Prostate gland (tissue), 2 donors: ENCODE measurements at regions not wholly inside any gene's neighbourhood (a gene's known extent, or its start where the extent isn't known, plus 50 kb on each side); places are given as distances from the start of the nearest gene placed in this dataset.

Experiments
- CTCF ChIP-seq, 4 experiments: fragments of 200-600 bp in 2 of 4; fragments of 450-650 bp in 2 of 4; sonication (generic) in 2 of 4; IDR thresholded peaks; 1 replicate in 3 of 4; 2 replicates in 1 of 4; pipeline ENCODE4 v1.5.1; 2016 to 2019; ENCODE audit warnings: antibody characterized with exemption in 4 of 4, mild to moderate bottlenecking in 2 of 4, moderate library complexity in 2 of 4
- POLR2A ChIP-seq: fragments of 450-650 bp; IDR thresholded peaks from one replicate; pipeline ENCODE4 v1.6.1; 2016; ENCODE audit warnings: antibody characterized with exemption, mild to moderate bottlenecking

GRCh38 chr2:122261911-122262310 is 506.5 kb downstream of the TSN start:
- TF ChIP-seq POLR2A (no peak), CTCF (IDR thresholded peaks at IDR 0.05) (no peak)
